Gastrocnemius medialis (tissue), 4 donors: ENCODE measurements at regions not wholly inside any gene's neighbourhood (a gene's known extent, or its start where the extent isn't known, plus 50 kb on each side); places are given as distances from the start of the nearest gene placed in this dataset.

Source experiments
- ATAC-seq, 2 donors: fragments of 150-250 bp; one replicate each; pipeline ENCODE4 v1.9.1; 2016
- DNase-seq, 2 donors: peaks; one replicate each; pipeline ENCODE4 v3.0.0-alpha.2; 2019
- H3K27ac ChIP-seq, 4 donors: fragments of 200-600 bp; sonication (generic); 1 replicate in 1 of 4; 2 replicates in 3 of 4; pipeline ENCODE4 v1.5.1; 2016 to 2018; ENCODE audit warnings: mild to moderate bottlenecking in 2 of 4, moderate library complexity in 1 of 4
- H3K27me3 ChIP-seq, 3 donors: fragments of 200-600 bp; sonication (generic) in 2 of 3; 1 replicate in 1 of 3; 2 replicates in 2 of 3; pipeline versions ENCODE4 v1.5.1 to v1.6.0; 2016 to 2019; ENCODE audit warnings: mild to moderate bottlenecking in 1 of 3, moderate library complexity in 1 of 3
- H3K36me3 ChIP-seq, 2 donors: fragments of 200-600 bp; sonication (generic) in 1 of 2; one replicate each; pipeline ENCODE4 v1.5.1; 2017 to 2018
- H3K4me1 ChIP-seq, 2 donors: fragments of 200-600 bp; sonication (generic) in 1 of 2; one replicate each; pipeline ENCODE4 v1.5.1; 2016 to 2017; ENCODE audit warnings: mild to moderate bottlenecking in 2 of 2
- H3K4me3 ChIP-seq, 4 donors: fragments of 200-600 bp; sonication (generic) in 3 of 4; 1 replicate in 1 of 4; 2 replicates in 3 of 4; pipeline ENCODE4 v1.5.1; 2016 to 2019; ENCODE audit warnings: mild to moderate bottlenecking in 2 of 4
- H3K9me3 ChIP-seq, 3 donors: fragments of 200-600 bp; sonication (generic) in 2 of 3; 1 replicate in 1 of 3; 2 replicates in 2 of 3; pipeline ENCODE4 v1.5.1; 2016 to 2019
- POLR2A ChIP-seq, 2 donors: fragments of 450-650 bp; IDR thresholded peaks; one replicate each; pipeline ENCODE4 v1.6.1; 2017; ENCODE audit warnings: antibody characterized with exemption in 2 of 2, mild to moderate bottlenecking in 2 of 2, moderate library complexity in 2 of 2
- in situ Hi-C, 4 donors: fragments of 200-750 bp; cut with MboI; loops; one replicate each; pipeline versions ENCODE4 v1.15.0 to v1.8.0; 2017; ENCODE audit warnings: low sequenced_read_pairs in 4 of 4
- intact Hi-C: fragments of 100-400 bp; cut with DNase I; formaldehyde crosslinking; loops from one replicate; pipeline ENCODE4 v1.15.1; 2023; ENCODE audit warnings: low total_unique reads
- TF ChIP-seq, protein P1 (sequence below), 5 experiments: fragments of 450-650 bp in 3 of 5; fragments of 200-600 bp in 2 of 5; sonication (generic) in 2 of 5; IDR thresholded peaks in 4 of 5; conservative IDR thresholded peaks in 1 of 5; 1 replicate in 4 of 5; 2 replicates in 1 of 5; pipeline ENCODE4 v1.5.1; 2016 to 2019; ENCODE audit warnings: antibody characterized with exemption in 5 of 5, mild to moderate bottlenecking in 3 of 5, moderate library complexity in 3 of 5

DNA sequence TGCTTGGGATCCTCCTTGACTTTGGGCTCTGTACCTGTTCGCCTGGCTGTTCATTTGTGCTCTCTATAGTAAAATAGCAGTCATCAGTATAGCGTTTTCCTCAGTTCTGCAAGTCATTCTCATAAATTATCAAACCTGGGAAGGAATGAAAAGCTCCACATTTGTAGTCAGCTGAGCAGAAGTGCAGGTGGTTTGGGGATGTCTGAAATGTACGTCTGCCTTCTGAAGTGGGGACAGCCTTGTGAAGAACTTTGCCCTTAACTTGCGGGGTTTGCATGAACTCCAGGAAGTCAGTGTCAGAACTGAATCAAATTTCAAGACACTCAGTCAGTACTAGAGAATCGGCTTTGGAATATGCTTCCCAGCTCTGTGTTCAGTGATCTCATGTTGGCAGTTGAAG lies 358.3 kb upstream of the PRKCQ start:
- Histone ChIP-seq H3K36me3 (no peaks in the 10 kb centered on the region), H3K4me1 (no peaks in the 10 kb centered on the region), H3K9me3 (no peaks in the 10 kb centered on the region), H3K27me3 (peaks cover 0 to 5% (median 2%) of the 10 kb centered on the region in 3 donors), H3K4me3 (no peak overlapping the region), H3K27ac (no peak overlapping the region)
- DNase-seq (no peak), ATAC-seq (no peak)
- TF ChIP-seq POLR2A (IDR thresholded peaks at IDR 0.05) = no peak
- TF ChIP-seq, protein P1, sequence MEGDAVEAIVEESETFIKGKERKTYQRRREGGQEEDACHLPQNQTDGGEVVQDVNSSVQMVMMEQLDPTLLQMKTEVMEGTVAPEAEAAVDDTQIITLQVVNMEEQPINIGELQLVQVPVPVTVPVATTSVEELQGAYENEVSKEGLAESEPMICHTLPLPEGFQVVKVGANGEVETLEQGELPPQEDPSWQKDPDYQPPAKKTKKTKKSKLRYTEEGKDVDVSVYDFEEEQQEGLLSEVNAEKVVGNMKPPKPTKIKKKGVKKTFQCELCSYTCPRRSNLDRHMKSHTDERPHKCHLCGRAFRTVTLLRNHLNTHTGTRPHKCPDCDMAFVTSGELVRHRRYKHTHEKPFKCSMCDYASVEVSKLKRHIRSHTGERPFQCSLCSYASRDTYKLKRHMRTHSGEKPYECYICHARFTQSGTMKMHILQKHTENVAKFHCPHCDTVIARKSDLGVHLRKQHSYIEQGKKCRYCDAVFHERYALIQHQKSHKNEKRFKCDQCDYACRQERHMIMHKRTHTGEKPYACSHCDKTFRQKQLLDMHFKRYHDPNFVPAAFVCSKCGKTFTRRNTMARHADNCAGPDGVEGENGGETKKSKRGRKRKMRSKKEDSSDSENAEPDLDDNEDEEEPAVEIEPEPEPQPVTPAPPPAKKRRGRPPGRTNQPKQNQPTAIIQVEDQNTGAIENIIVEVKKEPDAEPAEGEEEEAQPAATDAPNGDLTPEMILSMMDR (IDR thresholded peaks at IDR 0.05 in 4 of 5, conservative IDR thresholded peaks at IDR 0.05 in 1 of 5) = no peak
- intact Hi-C loops (no loop called here), in situ Hi-C loops (no loop called here)

DNA sequence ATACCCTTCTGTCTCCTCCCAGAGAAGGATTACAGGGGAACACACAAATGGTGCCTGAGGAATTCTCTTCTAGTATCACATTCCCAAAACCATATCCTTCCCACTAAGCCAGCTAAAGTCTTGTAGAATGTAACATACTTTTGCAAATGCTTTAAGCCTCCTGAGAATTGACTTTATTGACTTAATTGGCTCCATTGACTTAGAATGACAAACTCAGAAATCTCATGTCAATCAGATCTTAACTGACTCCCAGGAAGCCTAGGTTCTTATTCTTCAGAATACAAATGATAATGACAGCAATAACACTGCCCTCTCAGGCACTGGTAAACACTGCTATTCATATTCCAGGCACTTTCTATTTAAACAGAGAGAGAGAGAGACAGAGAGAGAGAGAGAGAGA lies 356.9 kb upstream of the PRKCQ start:
- H3K4me3 ChIP-seq = no peak overlapping the region
- no peaks in the 10 kb centered on the region for H3K27me3 ChIP-seq
- H3K9me3 ChIP-seq = no peaks in the 10 kb centered on the region
- H3K27ac ChIP-seq = no peak overlapping the region
- DNase-seq (no peak), ATAC-seq (no peak)
- in situ Hi-C loops (no loop called here), intact Hi-C loops (no loop called here)
- H3K4me1 ChIP-seq = no peaks in the 10 kb centered on the region
- TF ChIP-seq POLR2A (IDR thresholded peaks at IDR 0.05) = no peak
- TF ChIP-seq, protein P1 (IDR thresholded peaks at IDR 0.05 in 4 of 5, conservative IDR thresholded peaks at IDR 0.05 in 1 of 5) = no peak
- no peaks in the 10 kb centered on the region for H3K36me3 ChIP-seq

DNA sequence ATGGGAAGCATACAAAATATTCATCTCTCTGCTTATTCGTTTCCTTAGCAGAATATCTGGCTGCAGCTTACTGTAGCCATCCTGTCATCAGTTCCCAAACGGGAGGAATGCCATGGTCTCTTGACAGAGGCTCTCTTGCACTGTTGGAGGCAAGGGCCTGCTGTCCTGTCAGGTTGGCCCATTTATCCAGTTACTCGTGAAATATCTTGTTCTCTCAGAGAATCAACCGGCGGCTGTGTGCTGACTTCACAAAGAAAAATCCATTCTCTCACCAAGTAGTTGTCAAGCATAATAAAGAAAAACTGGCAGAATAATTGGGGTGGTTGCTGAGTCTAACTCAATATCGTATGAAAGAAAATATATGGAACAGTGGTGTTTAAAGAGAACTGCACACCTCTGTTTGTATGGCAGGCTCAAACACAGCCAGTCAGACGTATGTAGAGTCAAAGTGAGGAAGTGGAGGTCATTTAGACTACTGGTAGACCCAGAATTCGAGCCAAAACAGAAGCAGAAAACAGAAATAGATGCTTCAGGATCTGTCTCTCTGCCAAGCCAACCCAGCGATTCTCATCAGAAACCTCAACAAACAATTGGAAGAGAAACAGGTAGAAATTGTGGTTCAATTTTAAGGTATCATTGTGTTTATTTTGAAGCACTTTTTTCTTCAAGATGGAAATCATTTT lies 349.2 kb upstream of the PRKCQ start:
- in situ Hi-C loops = loop anchor here in 1 of 4 donors (10.0 kb wide), 1 partner anchor 486 kb away; the partner anchor contains the start of gene SFMBT2
- Histone ChIP-seq H3K4me1 (peaks cover 0 to 1% of the 10 kb centered on the region in 2 donors), H3K4me3 (no peak overlapping the region), H3K9me3 (no peaks in the 10 kb centered on the region), H3K27ac (no peak overlapping the region), H3K27me3 (peaks cover 0 to 2% (median 0%) of the 10 kb centered on the region in 3 donors), H3K36me3 (no peaks in the 10 kb centered on the region)
- TF ChIP-seq, protein P1 (IDR thresholded peaks at IDR 0.05 in 4 of 5, conservative IDR thresholded peaks at IDR 0.05 in 1 of 5) = no peak
- ATAC-seq (no peak), DNase-seq (no peak)
- intact Hi-C loops = loop anchor here (10.0 kb wide), 1 partner anchor 306 kb away; no protein-coding TSS in a partner anchor

DNA sequence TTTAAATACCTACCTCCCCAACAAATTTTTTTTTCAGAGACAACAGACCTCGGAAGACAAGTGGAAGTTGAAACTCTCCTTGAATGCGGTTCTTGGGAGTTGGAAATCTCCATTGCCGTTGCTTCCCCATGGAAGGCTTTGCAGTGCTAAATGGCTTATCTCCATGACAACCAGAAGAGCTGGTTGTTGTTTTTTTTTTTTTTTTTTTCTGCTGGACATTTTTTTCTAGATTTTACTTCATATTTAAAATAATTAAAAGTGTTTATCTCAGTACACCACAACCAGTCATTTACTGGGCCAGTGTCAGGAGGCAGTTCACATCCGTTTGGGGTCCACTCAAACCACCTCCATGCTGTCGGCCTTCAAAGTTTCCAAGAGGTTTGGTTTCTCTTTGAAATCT lies 348.5 kb upstream of the PRKCQ start:
- in situ Hi-C loops = loop anchor here in 1 of 4 donors (10.0 kb wide), 1 partner anchor 486 kb away; the partner anchor contains the start of gene SFMBT2
- no peak overlapping the region for H3K4me3 ChIP-seq
- DNase-seq = no peak
- H3K9me3 ChIP-seq = no peaks in the 10 kb centered on the region
- peaks cover 0 to 2% (median 0%) of the 10 kb centered on the region in 3 donors for H3K27me3 ChIP-seq
- H3K4me1 ChIP-seq = peaks cover 0 to 7% of the 10 kb centered on the region in 2 donors
- no peaks in the 10 kb centered on the region for H3K36me3 ChIP-seq
- no peak for TF ChIP-seq POLR2A (IDR thresholded peaks at IDR 0.05)
- TF ChIP-seq, protein P1 (IDR thresholded peaks at IDR 0.05 in 4 of 5, conservative IDR thresholded peaks at IDR 0.05 in 1 of 5) = no peak
- intact Hi-C loops = loop anchor here (10.0 kb wide), 1 partner anchor 306 kb away; no protein-coding TSS in a partner anchor
- no peak overlapping the region for H3K27ac ChIP-seq
- ATAC-seq = no peak
